Endothelial cell of umbilical vein (primary cell): ENCODE measurements at regions not wholly inside any gene's neighbourhood (a gene's known extent, or its start where the extent isn't known, plus 50 kb on each side); places are given as distances from the start of the nearest gene placed in this dataset.
"Not testable (repeated sequence)": the region's sequence is repeated elsewhere in the genome, so short reads cannot be mapped to it uniquely, and the experiment has no call there.

Experiments
- BruUV-seq: library from RNA; stranded (reverse); fragments of 400-500 nt; replicated peaks from 2 replicates; lab custom pipeline; 2021; lab: Mats Ljungman, UMichigan
- CTCF ChIA-PET: fragments of 300-600, 350-600 bp; sonication (Branson Sonifier 250); formaldehyde crosslinking; loops from one replicate; lab custom pipeline; 2021; ENCODE audit warnings: antibody characterized with exemption, inconsistent platforms; lab: Charles Lee
- POLR2A ChIA-PET: fragments of 300-600, 350-600 bp; sonication (Branson Sonifier 250); formaldehyde crosslinking; loops from one replicate; lab custom pipeline; 2021; ENCODE audit warnings: antibody characterized with exemption, inconsistent platforms; lab: Charles Lee
- DNase-seq: peaks from one replicate; pipeline ENCODE4 v3.0.0-alpha.2; 2011; ENCODE audit warnings: low read depth, low spot score
- FAIRE-seq: peaks from 2 replicates; lab custom pipeline; 2011; peaks lifted over from hg19 to GRCh38; lab: Jason Lieb, UNC
- H2AFZ ChIP-seq: 2 replicates; pipeline ENCODE4 v1.6.0; 2012; ENCODE audit warnings: low read depth, low read length, control low read depth, inconsistent platforms
- H3K27ac ChIP-seq: 2 replicates; pipeline ENCODE4 v1.5.1; 2011; ENCODE audit warnings: low read depth, mild to moderate bottlenecking, control low read depth, low read length, moderate library complexity; ENCODE audit not compliant: insufficient read depth
- H3K27me3 ChIP-seq, 2 experiments: 2 replicates each; pipeline versions ENCODE4 v1.6.0 to v1.6.1; 2011; ENCODE audit warnings: low read length in 2 of 2, mixed read lengths in 1 of 2; ENCODE audit not compliant: control insufficient read depth in 2 of 2, insufficient read depth in 2 of 2
- H3K36me3 ChIP-seq, 2 experiments: 2 replicates in 1 of 2; 3 replicates in 1 of 2; pipeline ENCODE4 v1.5.1; 2011; ENCODE audit warnings: low read length in 2 of 2, mild to moderate bottlenecking in 1 of 2, moderate library complexity in 1 of 2; ENCODE audit not compliant: control insufficient read depth in 2 of 2, insufficient read depth in 2 of 2; ENCODE audit errors: extremely low read depth in 1 of 2
- H3K4me1 ChIP-seq: 3 replicates; pipeline ENCODE4 v1.5.1; 2011; ENCODE audit warnings: mild to moderate bottlenecking, low read length; ENCODE audit not compliant: control insufficient read depth, insufficient read depth; ENCODE audit errors: extremely low read depth
- H3K4me2 ChIP-seq: 2 replicates; pipeline ENCODE4 v1.6.1; 2011; ENCODE audit warnings: low read length, control low read depth, mixed read lengths; ENCODE audit not compliant: insufficient read depth
- H3K4me3 ChIP-seq, 3 experiments: fragments of 200-600 bp in 1 of 3; sonication (generic), shearing (Covaris generic) in 1 of 3; replicated peaks in 1 of 3; 2 replicates each; pipeline ENCODE4 v1.5.1; 2011 to 2016; ENCODE audit warnings: control low read depth in 3 of 3, low read length in 3 of 3, mild to moderate bottlenecking in 2 of 3, inconsistent platforms in 1 of 3, low read depth in 1 of 3, moderate library complexity in 1 of 3; ENCODE audit not compliant: insufficient read depth in 1 of 3
- H3K79me2 ChIP-seq: 2 replicates; pipeline ENCODE4 v1.6.0; 2012; ENCODE audit warnings: low read length, inconsistent platforms; ENCODE audit not compliant: control insufficient read depth, insufficient read depth
- H3K9ac ChIP-seq: replicated peaks from 2 replicates; pipeline ENCODE3; 2011; ENCODE audit warnings: low read length, control low read depth; ENCODE audit not compliant: insufficient read depth; ENCODE audit errors: extremely low read depth
- H3K9me1 ChIP-seq: replicated peaks from 3 replicates; pipeline ENCODE4 v1.6.0; 2011; ENCODE audit warnings: mild to moderate bottlenecking, low read length; ENCODE audit not compliant: control insufficient read depth, insufficient read depth; ENCODE audit errors: extremely low read depth
- H3K9me3 ChIP-seq: replicated peaks from 2 replicates; pipeline ENCODE4 v1.5.1; 2012; ENCODE audit warnings: low read length, inconsistent platforms; ENCODE audit not compliant: control insufficient read depth, insufficient read depth
- H4K20me1 ChIP-seq: replicated peaks from 2 replicates; pipeline ENCODE3; 2011; ENCODE audit warnings: mild to moderate bottlenecking, low read length; ENCODE audit not compliant: control insufficient read depth, insufficient read depth; ENCODE audit errors: extremely low read depth
- EZH2 ChIP-seq: IDR thresholded peaks from 2 replicates; pipeline ENCODE4 v1.6.1; 2012; ENCODE audit warnings: borderline replicate concordance, low read depth, mild to moderate bottlenecking, moderate library complexity, low read length, inconsistent platforms; ENCODE audit not compliant: severe bottlenecking
- FOS ChIP-seq: IDR thresholded peaks from 2 replicates; pipeline ENCODE4 v1.6.1; 2011; ENCODE audit warnings: mild to moderate bottlenecking, low read length, moderate library complexity, borderline replicate concordance; ENCODE audit not compliant: insufficient read depth
- GATA2 ChIP-seq: IDR thresholded peaks from 2 replicates; pipeline ENCODE4 v1.7.0; 2011; ENCODE audit warnings: low read depth, mild to moderate bottlenecking, moderate library complexity, mixed read lengths, low read length; ENCODE audit not compliant: insufficient read length, insufficient read depth
- JUN ChIP-seq: IDR thresholded peaks from 2 replicates; pipeline ENCODE4 v1.6.1; 2011; ENCODE audit warnings: borderline replicate concordance, low read depth; ENCODE audit not compliant: insufficient read length, insufficient read depth
- MYC ChIP-seq: IDR thresholded peaks from one replicate; pipeline ENCODE4 v1.6.1; 2011; ENCODE audit warnings: mild to moderate bottlenecking, low read depth, low read length
- POLR2A ChIP-seq: IDR thresholded peaks from 2 replicates; pipeline ENCODE4 v1.6.1; 2012; ENCODE audit warnings: low read depth, mild to moderate bottlenecking, control low read depth, low read length
- POLR2AphosphoS5 ChIP-seq: IDR thresholded peaks from 2 replicates; pipeline ENCODE4 v1.6.1; 2012; ENCODE audit warnings: low read depth, mild to moderate bottlenecking, control low read depth, low read length, moderate library complexity; ENCODE audit not compliant: insufficient read depth
- dilution Hi-C: fragments of 300-500 bp; cut with MboI; formaldehyde crosslinking; loops from one replicate; pipeline ENCODE4 v1.15.0; 2019; ENCODE audit warnings: low sequenced_read_pairs; ENCODE audit not compliant: extremely low pct_ligation_motif_present
- intact Hi-C: fragments of 100-400 bp; cut with micrococcal nuclease; formaldehyde crosslinking; loops from one replicate; pipeline ENCODE4 v1.10.0; 2022
- TF ChIP-seq, protein P1 (sequence below): IDR thresholded peaks from 2 replicates; pipeline ENCODE4 v1.6.1; 2011; ENCODE audit not compliant: insufficient read depth, insufficient read length
- TF ChIP-seq, protein P2 (sequence below), 2 donors: IDR thresholded peaks; 1 replicate in 1 of 2; 2 replicates in 1 of 2; pipeline ENCODE4 v1.5.1; 2011; ENCODE audit warnings: low read length in 2 of 2, mild to moderate bottlenecking in 2 of 2, moderate library complexity in 2 of 2, control low read depth in 1 of 2, inconsistent platforms in 1 of 2, low read depth in 1 of 2; ENCODE audit not compliant: insufficient read depth in 1 of 2; ENCODE audit errors: extremely low read depth in 1 of 2

DNA sequence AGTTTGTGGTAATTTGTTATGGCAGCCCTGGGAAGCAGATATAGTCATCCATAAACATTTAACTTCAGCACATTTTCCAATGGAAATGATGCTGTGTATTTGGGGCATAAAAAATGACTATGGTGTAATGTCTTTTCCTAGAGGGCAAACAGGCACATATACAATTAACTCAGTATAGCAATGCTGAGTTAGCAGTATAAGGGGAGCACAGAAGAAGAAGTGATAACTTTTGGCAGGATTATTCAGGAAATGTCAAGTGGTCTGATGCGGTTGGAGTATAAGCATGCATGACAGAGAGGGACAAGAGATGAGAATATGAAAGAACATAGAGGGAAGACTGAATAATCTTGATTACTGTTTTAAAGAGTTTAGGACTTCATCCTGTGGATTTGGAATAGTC, 55.3 kb upstream of the PRKD1 start:
- no peaks in the 10 kb centered on the region for H3K4me1 ChIP-seq
- H3K36me3 ChIP-seq = no peaks in the 10 kb centered on the region
- no peaks in the 10 kb centered on the region for H3K79me2 ChIP-seq
- POLR2A ChIA-PET = no interaction called here
- dilution Hi-C loops = no loop called here
- no peak for DNase-seq
- CTCF ChIA-PET = no interaction called here
- no peaks in the 10 kb centered on the region for H3K9me1 ChIP-seq
- H3K27ac ChIP-seq = no peak overlapping the region
- no peaks in the 10 kb centered on the region for H3K9me3 ChIP-seq
- H3K27me3 ChIP-seq = no peaks in the 10 kb centered on the region
- no peaks in the 10 kb centered on the region for H4K20me1 ChIP-seq
- intact Hi-C loops = no loop called here
- H3K4me3 ChIP-seq = no peak overlapping the region
- TF ChIP-seq POLR2A (no peak), GATA2 (no peak), MYC (no peak), JUN (no peak), FOS (no peak), POLR2AphosphoS5 (no peak), EZH2 (no peak)
- TF ChIP-seq, protein P1, sequence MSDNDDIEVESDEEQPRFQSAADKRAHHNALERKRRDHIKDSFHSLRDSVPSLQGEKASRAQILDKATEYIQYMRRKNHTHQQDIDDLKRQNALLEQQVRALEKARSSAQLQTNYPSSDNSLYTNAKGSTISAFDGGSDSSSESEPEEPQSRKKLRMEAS = no peak
- TF ChIP-seq, protein P2, sequence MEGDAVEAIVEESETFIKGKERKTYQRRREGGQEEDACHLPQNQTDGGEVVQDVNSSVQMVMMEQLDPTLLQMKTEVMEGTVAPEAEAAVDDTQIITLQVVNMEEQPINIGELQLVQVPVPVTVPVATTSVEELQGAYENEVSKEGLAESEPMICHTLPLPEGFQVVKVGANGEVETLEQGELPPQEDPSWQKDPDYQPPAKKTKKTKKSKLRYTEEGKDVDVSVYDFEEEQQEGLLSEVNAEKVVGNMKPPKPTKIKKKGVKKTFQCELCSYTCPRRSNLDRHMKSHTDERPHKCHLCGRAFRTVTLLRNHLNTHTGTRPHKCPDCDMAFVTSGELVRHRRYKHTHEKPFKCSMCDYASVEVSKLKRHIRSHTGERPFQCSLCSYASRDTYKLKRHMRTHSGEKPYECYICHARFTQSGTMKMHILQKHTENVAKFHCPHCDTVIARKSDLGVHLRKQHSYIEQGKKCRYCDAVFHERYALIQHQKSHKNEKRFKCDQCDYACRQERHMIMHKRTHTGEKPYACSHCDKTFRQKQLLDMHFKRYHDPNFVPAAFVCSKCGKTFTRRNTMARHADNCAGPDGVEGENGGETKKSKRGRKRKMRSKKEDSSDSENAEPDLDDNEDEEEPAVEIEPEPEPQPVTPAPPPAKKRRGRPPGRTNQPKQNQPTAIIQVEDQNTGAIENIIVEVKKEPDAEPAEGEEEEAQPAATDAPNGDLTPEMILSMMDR (IDR thresholded peaks at IDR 0.05; ENCODE audit: extremely low read depth in 1 of 2, insufficient read depth in 1 of 2, low read depth in 1 of 2, low read length in 2 of 2) = no peak
- no peak overlapping the region for H3K4me2 ChIP-seq
- no peak overlapping the region for H3K9ac ChIP-seq
- BruUV-seq = no TSS peak
- no peak for FAIRE-seq
- H2AFZ ChIP-seq = no peak overlapping the region

DNA sequence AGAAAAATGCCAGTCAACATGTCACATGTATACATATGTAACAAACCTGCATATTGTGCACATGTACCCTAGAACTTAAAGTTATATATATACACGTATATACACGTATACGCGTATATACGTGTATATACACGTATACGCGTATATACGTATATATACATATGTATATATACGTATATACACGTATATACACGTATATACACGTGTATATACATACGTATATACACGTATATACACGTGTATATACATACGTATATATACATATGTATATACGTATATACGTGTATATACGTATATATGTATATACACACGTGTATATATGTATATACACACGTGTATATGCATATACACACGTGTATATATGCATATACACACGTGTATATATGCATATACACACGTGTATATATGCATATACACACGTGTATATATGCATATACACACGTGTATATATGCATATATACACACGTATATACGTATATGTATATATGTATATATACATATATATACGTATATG, 62.8 kb upstream of the PRKD1 start:
- H3K36me3 ChIP-seq, FAIRE-seq, CTCF ChIA-PET, H3K4me2 ChIP-seq, H3K27me3 ChIP-seq, intact Hi-C loops, dilution Hi-C loops, BruUV-seq, H3K9me3 ChIP-seq, POLR2A ChIA-PET, H4K20me1 ChIP-seq, DNase-seq, H3K9me1 ChIP-seq, H3K79me2 ChIP-seq, H3K9ac ChIP-seq, H3K4me1 ChIP-seq, H2AFZ ChIP-seq, H3K27ac ChIP-seq, H3K4me3 ChIP-seq: not testable (repeated sequence)
